K562 (cell line): ENCODE measurements at regions not wholly inside any gene's neighbourhood (a gene's known extent, or its start where the extent isn't known, plus 50 kb on each side); places are given as distances from the start of the nearest gene placed in this dataset.

Source experiments
- ATAC-seq: fragments of 200-7000 bp; cut with Tn5 transposase; 3 replicates; pipeline ENCODE4 v1.9.1; 2020; ENCODE audit warnings: moderate library complexity
- BruUV-seq: library from RNA; stranded (reverse); fragments of 400-500 nt; replicated peaks from 2 replicates; lab custom pipeline; 2021; lab: Mats Ljungman, UMichigan
- CTCF ChIA-PET: fragments of 300-600 bp; formaldehyde crosslinking; extraction: SDS; loops from one replicate; lab custom pipeline; 2021; ENCODE audit warnings: low intra/inter-chr PET ratio; lab: Yijun Ruan, JAX
- POLR2A ChIA-PET: fragments of 300-600, 350-650 bp; sonication (Branson Sonifier 250); formaldehyde crosslinking; extraction: SDS; loops from one replicate; lab custom pipeline; 2021; ENCODE audit warnings: antibody characterized with exemption, inconsistent platforms; lab: Yijun Ruan, JAX
- DNase-seq, 4 experiments: peaks; one replicate each; pipeline versions ENCODE4 v3.0.0 to v3.0.0-alpha.2; 2011 to 2018; ENCODE audit warnings: low spot score in 3 of 4, mixed read lengths in 3 of 4; ENCODE audit errors: extremely low read depth in 1 of 4
- FAIRE-seq: peaks from 2 replicates; lab custom pipeline; 2011; peaks lifted over from hg19 to GRCh38; lab: Jason Lieb, UNC
- H2AFZ ChIP-seq: 2 replicates; pipeline ENCODE4 v1.6.0; 2011; ENCODE audit warnings: low read depth, low read length, control low read depth, inconsistent platforms
- H3K27ac ChIP-seq: fragments of 200-600 bp; 3 replicates; pipeline ENCODE4 v1.8.0; 2011; ENCODE audit warnings: low read depth, mild to moderate bottlenecking, control low read depth, inconsistent platforms, low read length, moderate library complexity, mixed read lengths; ENCODE audit errors: extremely low read depth
- H3K27me3 ChIP-seq, 2 experiments: fragments of 300-600 bp in 1 of 2; 2 replicates in 1 of 2; 3 replicates in 1 of 2; pipeline versions ENCODE4 v1.6.0 to v1.8.0; 2011; ENCODE audit warnings: inconsistent platforms in 2 of 2, low read length in 2 of 2, mild to moderate bottlenecking in 1 of 2, mixed read lengths in 1 of 2, moderate library complexity in 1 of 2; ENCODE audit not compliant: control insufficient read depth in 2 of 2, insufficient read depth in 2 of 2
- H3K36me3 ChIP-seq: fragments of 300-600 bp; 3 replicates; pipeline ENCODE4 v1.8.0; 2011; ENCODE audit warnings: mild to moderate bottlenecking, low read length, inconsistent platforms; ENCODE audit not compliant: control insufficient read depth, insufficient read depth
- H3K4me1 ChIP-seq, 2 experiments: fragments of 200-600 bp in 1 of 2; replicated peaks in 1 of 2; 2 replicates in 1 of 2; 3 replicates in 1 of 2; pipeline versions ENCODE4 v1.5.1 to v1.8.0; 2011; ENCODE audit warnings: inconsistent platforms in 2 of 2, low read length in 2 of 2, mild to moderate bottlenecking in 1 of 2, mixed read lengths in 1 of 2, moderate library complexity in 1 of 2; ENCODE audit not compliant: control insufficient read depth in 2 of 2, insufficient read depth in 2 of 2
- H3K4me2 ChIP-seq: 2 replicates; pipeline ENCODE4 v1.6.1; 2011; ENCODE audit warnings: low read length, control low read depth, inconsistent platforms, mixed read lengths; ENCODE audit not compliant: insufficient read depth
- H3K4me3 ChIP-seq: fragments of 200-600 bp; sonication (generic), shearing (Covaris generic); 2 replicates; pipeline ENCODE4 v1.5.1; 2016; ENCODE audit warnings: control low read depth, inconsistent platforms
- H3K79me2 ChIP-seq: fragments of 200-600 bp; 3 replicates; pipeline ENCODE4 v1.8.0; 2011; ENCODE audit warnings: low read length, inconsistent platforms; ENCODE audit not compliant: control insufficient read depth, insufficient read depth
- H3K9ac ChIP-seq, 2 experiments: 2 replicates each; pipeline versions ENCODE4 v1.6.0 to v1.6.1; 2011; ENCODE audit warnings: low read depth in 2 of 2, low read length in 2 of 2, control low read depth in 1 of 2, inconsistent platforms in 1 of 2, mild to moderate bottlenecking in 1 of 2, mixed read lengths in 1 of 2; ENCODE audit not compliant: insufficient read depth in 1 of 2
- H3K9me1 ChIP-seq: one replicate; pipeline ENCODE4 v1.6.0; 2011; ENCODE audit warnings: inconsistent platforms, mild to moderate bottlenecking, low read length, moderate library complexity; ENCODE audit not compliant: control insufficient read depth, insufficient read depth
- H3K9me3 ChIP-seq: replicated peaks from 2 replicates; pipeline ENCODE4 v1.5.1; 2011; ENCODE audit warnings: low read depth, low read length, inconsistent platforms; ENCODE audit not compliant: control insufficient read depth, insufficient read depth
- H4K20me1 ChIP-seq: replicated peaks from 2 replicates; pipeline ENCODE4 v1.6.1; 2011; ENCODE audit warnings: low read length, inconsistent platforms, mixed read lengths; ENCODE audit not compliant: control insufficient read depth, insufficient read depth
- ARNT ChIP-seq, 2 experiments: fragments of 450-650 bp; IDR thresholded peaks; 2 replicates each; pipeline ENCODE4 v1.6.1; 2016; ENCODE audit warnings: mild to moderate bottlenecking in 1 of 2
- CBX1 ChIP-seq: sonication (generic); IDR thresholded peaks from 2 replicates; pipeline ENCODE4 v1.6.1; 2016; ENCODE audit warnings: antibody characterized with exemption, low read depth, mild to moderate bottlenecking
- DMBX1 ChIP-seq: fragments of 250-450 bp; sonication (Bioruptor Pico); IDR thresholded peaks from 2 replicates; pipeline ENCODE4 v1.8.0; 2022; ENCODE audit warnings: inconsistent platforms, mild to moderate bottlenecking, moderate library complexity, borderline replicate concordance
- JUN ChIP-seq, 2 experiments: sonication (generic) in 1 of 2; formaldehyde crosslinking in 1 of 2; IDR thresholded peaks; 2 replicates each; pipeline versions ENCODE4 v1.6.1 to v1.8.0; 2012 to 2022; ENCODE audit warnings: borderline replicate concordance in 2 of 2, mild to moderate bottlenecking in 2 of 2, improper control_type of control experiment in 1 of 2, low read depth in 1 of 2, low read length in 1 of 2, missing genetic modification reagents in 1 of 2
- KAT7 ChIP-seq: sonication (generic); formaldehyde crosslinking; IDR thresholded peaks from 2 replicates; pipeline ENCODE4 v1.8.0; 2022; ENCODE audit warnings: missing genetic modification reagents, mild to moderate bottlenecking, borderline replicate concordance
- LEF1 ChIP-seq: fragments of 450-650 bp; IDR thresholded peaks from 2 replicates; pipeline ENCODE4 v1.6.1; 2016; ENCODE audit warnings: mild to moderate bottlenecking
- MCM3 ChIP-seq: fragments of 450-650 bp; IDR thresholded peaks from 2 replicates; pipeline ENCODE4 v1.6.1; 2016
- MTA1 ChIP-seq: fragments of 450-650 bp; IDR thresholded peaks from 2 replicates; pipeline ENCODE4 v1.6.1; 2017; ENCODE audit warnings: borderline replicate concordance
- MYBL2 ChIP-seq, 2 experiments: fragments of 450-650 bp in 1 of 2; sonication (generic) in 1 of 2; formaldehyde crosslinking in 1 of 2; IDR thresholded peaks; 2 replicates each; pipeline versions ENCODE4 v1.6.1 to v1.8.1; 2017 to 2022; ENCODE audit warnings: borderline replicate concordance in 1 of 2, inconsistent platforms in 1 of 2, low read depth in 1 of 2, mild to moderate bottlenecking in 1 of 2, missing genetic modification reagents in 1 of 2, moderate library complexity in 1 of 2
- NR2C1 ChIP-seq, 2 experiments: fragments of 450-650 bp; IDR thresholded peaks; 2 replicates each; pipeline ENCODE4 v1.6.1; 2017; ENCODE audit warnings: mild to moderate bottlenecking in 2 of 2, antibody characterized with exemption in 1 of 2, inconsistent platforms in 1 of 2, missing compliant biosample characterization in 1 of 2, missing genetic modification characterization in 1 of 2
- PHF21A ChIP-seq: fragments of 450-650 bp; IDR thresholded peaks from 2 replicates; pipeline ENCODE4 v1.6.1; 2017; ENCODE audit warnings: low read depth, borderline replicate concordance
- RFX1 ChIP-seq: fragments of 450-650 bp; IDR thresholded peaks from 2 replicates; pipeline ENCODE4 v1.6.1; 2016; ENCODE audit warnings: mild to moderate bottlenecking, moderate library complexity
- SMAD2 ChIP-seq: fragments of 150-350 bp; IDR thresholded peaks from 2 replicates; pipeline ENCODE4 v1.6.1; 2014; ENCODE audit warnings: low read depth, mild to moderate bottlenecking, low read length
- SMARCE1 ChIP-seq: fragments of 450-650 bp; IDR thresholded peaks from 2 replicates; pipeline ENCODE4 v1.7.1; 2016; ENCODE audit warnings: mild to moderate bottlenecking
- SPI1 ChIP-seq: IDR thresholded peaks from 2 replicates; pipeline ENCODE4 v1.6.1; 2011; ENCODE audit warnings: low read depth, low read length, control low read depth, borderline replicate concordance
- ZNF146 ChIP-seq: IDR thresholded peaks from one replicate; pipeline ENCODE4 v1.6.1; 2018; ENCODE audit warnings: missing compliant biosample characterization; ENCODE audit not compliant: unreplicated experiment
- ZNF184 ChIP-seq: sonication (generic); formaldehyde crosslinking; IDR thresholded peaks from 2 replicates; pipeline ENCODE4 v1.5.0; 2020; ENCODE audit warnings: missing genetic modification reagents
- ZNF589 ChIP-seq: fragments of 200-800 bp; sonication (Bioruptor generic); IDR thresholded peaks from 2 replicates; pipeline ENCODE4 v1.6.1; 2016; ENCODE audit warnings: low read depth, missing genetic modification characterization, missing compliant biosample characterization
- ZNF644 ChIP-seq: fragments of 200-800 bp; sonication (Bioruptor generic); IDR thresholded peaks from 2 replicates; pipeline ENCODE4 v1.6.1; 2016; ENCODE audit warnings: low read depth, missing genetic modification characterization, missing compliant biosample characterization
- ZNF699 ChIP-seq: fragments of 250-450 bp; sonication (Bioruptor Pico); IDR thresholded peaks from 2 replicates; pipeline ENCODE4 v1.8.0; 2021; ENCODE audit warnings: mild to moderate bottlenecking, moderate library complexity; ENCODE audit not compliant: insufficient replicate concordance
- WGBS: fragments of 100-300 bp; shearing (Covaris generic); methylation state at CpG from one replicate; pipeline ENCODE4 v1.1.6; 2016; ENCODE audit warnings: low coverage, mixed read lengths; ENCODE audit not compliant: insufficient coverage; ENCODE audit errors: missing lambda C conversion rate; 5-methylcytosine and 5-hydroxymethylcytosine counted together
- in situ Hi-C: fragments of 300-500 bp; cut with MboI; formaldehyde crosslinking; loops from 4 replicates; pipeline ENCODE4 v1.15.0; 2018; ENCODE audit warnings: inconsistent platforms, mixed read lengths
- intact Hi-C: fragments of 100-400 bp; cut with micrococcal nuclease; formaldehyde crosslinking; loops from 2 replicates; pipeline ENCODE4 v1.14.2; 2022
- TF ChIP-seq, protein P1 (sequence below): sonication (generic); formaldehyde crosslinking; IDR thresholded peaks from 2 replicates; pipeline ENCODE4 v1.5.0; 2020; ENCODE audit warnings: missing genetic modification reagents

DNA sequence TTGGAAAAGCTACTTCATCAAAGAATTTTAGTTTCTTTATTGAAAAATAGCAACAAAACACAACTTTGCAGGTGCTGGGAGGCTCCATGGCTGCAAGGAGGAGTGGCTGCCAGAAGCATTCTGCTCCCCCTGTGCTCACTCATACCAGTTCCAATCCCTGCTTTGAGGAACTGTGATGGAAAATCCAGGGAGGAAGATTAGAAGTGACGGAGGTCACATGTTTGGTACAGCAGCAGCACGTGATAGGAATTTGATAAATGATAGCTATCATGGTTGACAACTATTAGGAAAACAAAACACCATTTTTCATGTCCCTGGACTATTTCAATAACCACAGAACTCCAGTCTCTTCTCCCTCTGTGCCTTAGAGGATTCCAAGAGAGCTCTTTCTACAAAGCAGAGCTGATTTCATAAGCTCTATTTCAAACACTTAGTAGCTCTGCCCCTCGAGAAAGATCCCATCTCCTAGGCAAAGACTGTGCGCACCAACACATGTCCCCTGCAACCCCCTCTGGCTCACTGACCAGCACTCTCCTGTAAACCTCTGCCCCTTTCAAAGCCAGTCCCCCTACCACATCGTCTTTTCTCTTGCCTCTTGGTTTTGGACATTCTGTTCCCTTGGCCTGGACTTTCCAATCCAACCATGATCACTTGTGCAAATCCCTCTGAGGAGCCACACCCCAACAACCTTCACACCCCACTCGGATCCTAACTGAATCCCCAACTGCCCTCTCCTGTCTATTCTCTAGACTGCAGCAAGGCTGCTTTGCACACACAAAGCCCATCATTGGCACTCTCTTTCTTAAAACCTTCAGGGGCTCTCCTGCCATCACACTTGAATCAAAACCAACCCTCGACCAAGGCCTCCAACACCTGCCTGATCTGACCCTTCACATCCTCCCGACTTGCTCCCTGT lies 352.4 kb upstream of the PKDCC start (continued):
- no peak for TF ChIP-seq KAT7 (CRISPR knock-in tag)
- no peak for TF ChIP-seq ZNF589 (CRISPR knock-in tag)
- no peak for TF ChIP-seq MCM3
- no peak for TF ChIP-seq CBX1
- TF ChIP-seq JUN (IDR thresholded peaks at IDR 0.05; ENCODE audit: borderline replicate concordance, low read depth, low read length): no peak
- no peak for TF ChIP-seq JUN (CRISPR knock-in tag; IDR thresholded peaks at IDR 0.05; ENCODE audit: borderline replicate concordance)
- TF ChIP-seq ZNF644: no peak
- no peak for TF ChIP-seq ZNF146 (CRISPR knock-in tag)
- TF ChIP-seq RFX1: no peak

DNA sequence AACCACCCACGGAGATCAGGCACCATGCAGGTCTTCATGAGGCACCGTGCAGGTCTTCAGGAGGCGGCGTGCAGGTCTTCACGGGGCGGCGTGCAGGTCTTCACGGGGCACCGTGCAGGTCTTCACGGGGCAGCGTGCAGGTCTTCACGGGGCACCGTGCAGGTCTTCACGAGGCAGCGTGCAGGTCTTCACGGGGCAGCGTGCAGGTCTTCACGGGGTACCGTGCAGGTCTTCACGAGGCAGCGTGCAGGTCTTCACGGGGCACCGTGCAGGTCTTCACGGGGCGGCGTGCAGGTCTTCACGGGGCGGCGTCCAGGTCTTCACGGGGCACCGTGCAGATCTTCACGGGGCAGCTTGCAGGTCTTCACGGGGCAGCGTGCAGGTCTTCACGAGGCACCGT lies 350.4 kb upstream of the PKDCC start:
- no peak overlapping the region for H3K4me2 ChIP-seq
- ATAC-seq: no peak
- H4K20me1 ChIP-seq: no peaks in the 10 kb centered on the region
- H3K4me3 ChIP-seq: no peak overlapping the region
- H3K36me3 ChIP-seq: no peaks in the 10 kb centered on the region
- no peak for DNase-seq
- in situ Hi-C loops (no loop called here), intact Hi-C loops (loop anchor here (5.0 kb wide), 1 partner anchor 85 kb away; no protein-coding TSS in a partner anchor)
- POLR2A ChIA-PET: interaction anchor here (0.6 kb wide), 1 partner anchor 231 kb away, joined by 4 read pairs; no protein-coding TSS in a partner anchor
- H3K4me1 ChIP-seq: no peaks in the 10 kb centered on the region; a peak in 1 of 5 replicates
- no peak overlapping the region for H3K27ac ChIP-seq
- CTCF ChIA-PET: no interaction called here
- H3K9ac ChIP-seq: no peak overlapping the region
- no peak for FAIRE-seq
- no peaks in the 10 kb centered on the region for H3K27me3 ChIP-seq
- H2AFZ ChIP-seq: no peak overlapping the region
- no TSS peak for BruUV-seq
- no peaks in the 10 kb centered on the region for H3K9me3 ChIP-seq
- no peaks in the 10 kb centered on the region for H3K79me2 ChIP-seq
- 1% methylated on average over 32 of the region's 36 CpGs for WGBS
- H3K9me1 ChIP-seq: no peaks in the 10 kb centered on the region
- TF ChIP-seq SMARCE1 (no peak), SMAD2 (no peak), ZNF699 (CRISPR knock-in tag) (no peak), ZNF184 (no peak), MTA1 (no peak), LEF1 (no peak), DMBX1 (CRISPR knock-in tag) (no peak), ARNT (IDR thresholded peaks at IDR 0.05) (no peak), NR2C1 (IDR thresholded peaks at IDR 0.05) (no peak), NR2C1 (tag; IDR thresholded peaks at IDR 0.05) (no peak), SPI1 (no peak), MYBL2 (IDR thresholded peaks at IDR 0.05; ENCODE audit: low read depth) (no peak), MYBL2 (CRISPR knock-in tag; IDR thresholded peaks at IDR 0.05; ENCODE audit: borderline replicate concordance) (no peak), PHF21A (no peak)
- TF ChIP-seq, protein P1, sequence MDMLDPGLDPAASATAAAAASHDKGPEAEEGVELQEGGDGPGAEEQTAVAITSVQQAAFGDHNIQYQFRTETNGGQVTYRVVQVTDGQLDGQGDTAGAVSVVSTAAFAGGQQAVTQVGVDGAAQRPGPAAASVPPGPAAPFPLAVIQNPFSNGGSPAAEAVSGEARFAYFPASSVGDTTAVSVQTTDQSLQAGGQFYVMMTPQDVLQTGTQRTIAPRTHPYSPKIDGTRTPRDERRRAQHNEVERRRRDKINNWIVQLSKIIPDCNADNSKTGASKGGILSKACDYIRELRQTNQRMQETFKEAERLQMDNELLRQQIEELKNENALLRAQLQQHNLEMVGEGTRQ: no peak
